ENCODE measurements at regions not wholly inside any gene's neighbourhood (a gene's known extent, or its start where the extent isn't known, plus 50 kb on each side); places are given as distances from the start of the nearest gene placed in this dataset.

GRCh38 chr12:129964826-129965457, 61.1 kb upstream of the TMEM132D start:
- H3K4me1 ChIP-seq (ENCODE audit: control insufficient read depth in 2 of 2, insufficient read depth in 1 of 2, low read depth in 1 of 2, low read length in 2 of 2): peaks cover 0 to 7% of the 10 kb centered on the region in 2 donors
- H2BK12ac ChIP-seq (ENCODE audit: low read length): no peak overlapping the region
- no peak overlapping the region for H3K4me3 ChIP-seq (ENCODE audit: low read length in 2 of 2)
- no peak overlapping the region for H3K14ac ChIP-seq (ENCODE audit: low read length)
- no peak overlapping the region for H4K91ac ChIP-seq (ENCODE audit: low read depth, low read length, poor library complexity)
- no peak overlapping the region for H2BK15ac ChIP-seq (ENCODE audit: low read length)
- H3K27ac ChIP-seq (replicated peaks; ENCODE audit: low read length): no peak overlapping the region
- no CpG with 5 or more reads among the region's 5 CpGs for whole genome bisulfite sequencing, 2 donors (ENCODE audit: extremely low coverage in 2 of 2, insufficient read length in 2 of 2, insufficient replicate concordance in 1 of 2)
- no peak overlapping the region for H2BK5ac ChIP-seq (ENCODE audit: low read length)
- H2AFZ ChIP-seq (ENCODE audit: low read length): no peak overlapping the region
- H3K4me2 ChIP-seq (ENCODE audit: insufficient read depth, low read length, poor library complexity, severe bottlenecking): no peak overlapping the region
- H2BK120ac ChIP-seq (ENCODE audit: low read depth, low read length): no peak overlapping the region
- H4K8ac ChIP-seq (ENCODE audit: low read depth, low read length): no peak overlapping the region
- DNase-seq (ENCODE audit: low spot score): no peak
- H3K9me3 ChIP-seq (replicated peaks in 1 of 2; ENCODE audit: control insufficient read depth in 2 of 2, insufficient read depth in 1 of 2, low read depth in 1 of 2, low read length in 2 of 2): peaks cover 0 to 2% of the 10 kb centered on the region in 2 donors
- no peak overlapping the region for H2AK5ac ChIP-seq (ENCODE audit: low read depth, low read length)
- no peak overlapping the region for H3K18ac ChIP-seq (ENCODE audit: low read length)
- no peaks in the 10 kb centered on the region for H3K79me1 ChIP-seq (ENCODE audit: low read depth, low read length)
- no peak overlapping the region for H3K9ac ChIP-seq (ENCODE audit: low read depth, low read length, poor library complexity)
- peaks cover 0 to 6% (median 0%) of the 10 kb centered on the region in 3 experiments for H3K27me3 ChIP-seq (ENCODE audit: control insufficient read depth in 3 of 3, insufficient read depth in 3 of 3, low read depth in 1 of 3, low read length in 3 of 3)
- no peaks in the 10 kb centered on the region for H3K36me3 ChIP-seq (replicated peaks in 1 of 2; ENCODE audit: control insufficient read depth in 2 of 2, insufficient read depth in 2 of 2, low read length in 2 of 2)
- no peak overlapping the region for H3K23ac ChIP-seq (ENCODE audit: low read depth, low read length, poor library complexity)
- H3K4ac ChIP-seq (ENCODE audit: low read length): no peak overlapping the region

GRCh38 chr12:129966146-129966995, 62.5 kb upstream of the TMEM132D start:
- peaks cover 0 to 7% of the 10 kb centered on the region in 2 donors for H3K4me1 ChIP-seq (ENCODE audit: control insufficient read depth in 2 of 2, insufficient read depth in 1 of 2, low read depth in 1 of 2, low read length in 2 of 2)
- no peak for DNase-seq (ENCODE audit: low spot score)
- no peak overlapping the region for H2BK5ac ChIP-seq (ENCODE audit: low read length)
- no peak overlapping the region for H3K23ac ChIP-seq (ENCODE audit: low read depth, low read length, poor library complexity)
- H2BK12ac ChIP-seq (ENCODE audit: low read length): no peak overlapping the region
- H3K14ac ChIP-seq (ENCODE audit: low read length): no peak overlapping the region
- H2BK120ac ChIP-seq (ENCODE audit: low read depth, low read length): no peak overlapping the region
- no peak overlapping the region for H2BK15ac ChIP-seq (ENCODE audit: low read length)
- H3K27ac ChIP-seq (replicated peaks; ENCODE audit: low read length): no peak overlapping the region
- no peak overlapping the region for H3K18ac ChIP-seq (ENCODE audit: low read length)
- H3K79me1 ChIP-seq (ENCODE audit: low read depth, low read length): no peaks in the 10 kb centered on the region
- H3K9me3 ChIP-seq (replicated peaks in 1 of 2; ENCODE audit: control insufficient read depth in 2 of 2, insufficient read depth in 1 of 2, low read depth in 1 of 2, low read length in 2 of 2): peaks cover 0 to 2% of the 10 kb centered on the region in 2 donors
- peak overlapping the region; percentile 2 for H3K9ac ChIP-seq (ENCODE audit: low read depth, low read length, poor library complexity)
- peaks cover 0 to 6% (median 0%) of the 10 kb centered on the region in 3 experiments for H3K27me3 ChIP-seq (ENCODE audit: control insufficient read depth in 3 of 3, insufficient read depth in 3 of 3, low read depth in 1 of 3, low read length in 3 of 3)
- no peak overlapping the region for H2AFZ ChIP-seq (ENCODE audit: low read length)
- H3K4me2 ChIP-seq (ENCODE audit: insufficient read depth, low read length, poor library complexity, severe bottlenecking): peak overlapping the region; percentile 21
- no CpG with 5 or more reads among the region's 10 CpGs for WGBS, 2 donors (ENCODE audit: extremely low coverage in 2 of 2, insufficient read length in 2 of 2, insufficient replicate concordance in 1 of 2)
- H3K4me3 ChIP-seq (ENCODE audit: low read length in 2 of 2): no peak overlapping the region
- no peak overlapping the region for H3K4ac ChIP-seq (ENCODE audit: low read length)
- no peak overlapping the region for H2AK5ac ChIP-seq (ENCODE audit: low read depth, low read length)
- H3K36me3 ChIP-seq (replicated peaks in 1 of 2; ENCODE audit: control insufficient read depth in 2 of 2, insufficient read depth in 2 of 2, low read length in 2 of 2): no peaks in the 10 kb centered on the region
- no peak overlapping the region for H4K8ac ChIP-seq (ENCODE audit: low read depth, low read length)
- no peak overlapping the region for H4K91ac ChIP-seq (ENCODE audit: low read depth, low read length, poor library complexity)

- Histone ChIP-seq H2AK5ac (ENCODE audit: low read depth, low read length) (no peak overlapping the region), H4K91ac (ENCODE audit: low read depth, low read length, poor library complexity) (no peak overlapping the region), H3K23ac (ENCODE audit: low read depth, low read length, poor library complexity) (no peak overlapping the region), H3K4me1 (ENCODE audit: control insufficient read depth in 2 of 2, insufficient read depth in 1 of 2, low read depth in 1 of 2, low read length in 2 of 2) (peaks cover 0 to 1% of the 10 kb centered on the region in 2 donors), H2AFZ (ENCODE audit: low read length) (no peak overlapping the region), H3K79me1 (ENCODE audit: low read depth, low read length) (no peaks in the 10 kb centered on the region), H3K9ac (ENCODE audit: low read depth, low read length, poor library complexity) (no peak overlapping the region), H2BK12ac (ENCODE audit: low read length) (no peak overlapping the region), H3K4ac (ENCODE audit: low read length) (no peak overlapping the region), H4K8ac (ENCODE audit: low read depth, low read length) (no peak overlapping the region), H2BK15ac (ENCODE audit: low read length) (no peak overlapping the region), H2BK5ac (ENCODE audit: low read length) (no peak overlapping the region), H3K18ac (ENCODE audit: low read length) (no peak overlapping the region), H3K4me2 (ENCODE audit: insufficient read depth, low read length, poor library complexity, severe bottlenecking) (no peak overlapping the region), H3K9me3 (replicated peaks in 1 of 2; ENCODE audit: control insufficient read depth in 2 of 2, insufficient read depth in 1 of 2, low read depth in 1 of 2, low read length in 2 of 2) (no peaks in the 10 kb centered on the region), H3K27ac (replicated peaks; ENCODE audit: low read length) (no peak overlapping the region), H3K14ac (ENCODE audit: low read length) (no peak overlapping the region), H3K4me3 (ENCODE audit: low read length in 2 of 2) (no peak overlapping the region), H2BK120ac (ENCODE audit: low read depth, low read length) (no peak overlapping the region), H3K36me3 (replicated peaks in 1 of 2; ENCODE audit: control insufficient read depth in 2 of 2, insufficient read depth in 2 of 2, low read length in 2 of 2) (no peaks in the 10 kb centered on the region), H3K27me3 (ENCODE audit: control insufficient read depth in 3 of 3, insufficient read depth in 3 of 3, low read depth in 1 of 3, low read length in 3 of 3) (peaks cover 0 to under 1% (median 0%) of the 10 kb centered on the region in 3 experiments)
- DNase-seq (ENCODE audit: low spot score): no peak
- no CpG with 5 or more reads among the region's 7 CpGs for WGBS, 2 donors (ENCODE audit: extremely low coverage in 2 of 2, insufficient read length in 2 of 2, insufficient replicate concordance in 1 of 2)
Observed at GRCh38 chr12:129971721-129972120, 67.9 kb upstream of the TMEM132D start.

- no peaks in the 10 kb centered on the region for H3K27me3 ChIP-seq (ENCODE audit: control insufficient read depth in 3 of 3, insufficient read depth in 3 of 3, low read depth in 1 of 3, low read length in 3 of 3)
- H3K9me3 ChIP-seq (replicated peaks in 1 of 2; ENCODE audit: control insufficient read depth in 2 of 2, insufficient read depth in 1 of 2, low read depth in 1 of 2, low read length in 2 of 2): no peaks in the 10 kb centered on the region
- H3K79me1 ChIP-seq (ENCODE audit: low read depth, low read length): no peaks in the 10 kb centered on the region
- H2AFZ ChIP-seq (ENCODE audit: low read length): no peak overlapping the region
- no peak overlapping the region for H2BK12ac ChIP-seq (ENCODE audit: low read length)
- no peak overlapping the region for H3K27ac ChIP-seq (replicated peaks; ENCODE audit: low read length)
- no peak overlapping the region for H2BK15ac ChIP-seq (ENCODE audit: low read length)
- no peak overlapping the region for H4K91ac ChIP-seq (ENCODE audit: low read depth, low read length, poor library complexity)
- no peak overlapping the region for H2BK5ac ChIP-seq (ENCODE audit: low read length)
- no peak overlapping the region for H3K4me2 ChIP-seq (ENCODE audit: insufficient read depth, low read length, poor library complexity, severe bottlenecking)
- no peaks in the 10 kb centered on the region for H3K36me3 ChIP-seq (replicated peaks in 1 of 2; ENCODE audit: control insufficient read depth in 2 of 2, insufficient read depth in 2 of 2, low read length in 2 of 2)
- no peak overlapping the region for H3K4me3 ChIP-seq (ENCODE audit: low read length in 2 of 2)
- H3K4me1 ChIP-seq (ENCODE audit: control insufficient read depth in 2 of 2, insufficient read depth in 1 of 2, low read depth in 1 of 2, low read length in 2 of 2): no peaks in the 10 kb centered on the region
- no CpG with 5 or more reads among the region's 6 CpGs for WGBS, 2 donors (ENCODE audit: extremely low coverage in 2 of 2, insufficient read length in 2 of 2, insufficient replicate concordance in 1 of 2)
- no peak overlapping the region for H2AK5ac ChIP-seq (ENCODE audit: low read depth, low read length)
- no peak overlapping the region for H2BK120ac ChIP-seq (ENCODE audit: low read depth, low read length)
- H3K23ac ChIP-seq (ENCODE audit: low read depth, low read length, poor library complexity): no peak overlapping the region
- H4K8ac ChIP-seq (ENCODE audit: low read depth, low read length): no peak overlapping the region
- H3K9ac ChIP-seq (ENCODE audit: low read depth, low read length, poor library complexity): no peak overlapping the region
- DNase-seq (ENCODE audit: low spot score): no peak
- no peak overlapping the region for H3K18ac ChIP-seq (ENCODE audit: low read length)
- H3K4ac ChIP-seq (ENCODE audit: low read length): no peak overlapping the region
- H3K14ac ChIP-seq (ENCODE audit: low read length): no peak overlapping the region
Observed at GRCh38 chr12:129973236-129973961, 69.6 kb upstream of the TMEM132D start.

Data from neuronal stem cell (in vitro differentiated cells).